Epidermal melanocyte (primary cell): ENCODE measurements at regions not wholly inside any gene's neighbourhood (a gene's known extent, or its start where the extent isn't known, plus 50 kb on each side); places are given as distances from the start of the nearest gene placed in this dataset.
"Not testable (repeated sequence)": the region's sequence is repeated elsewhere in the genome, so short reads cannot be mapped to it uniquely, and the experiment has no call there.

Source experiments
- DNase-seq: peaks from one replicate; pipeline ENCODE4 v3.0.0; 2011; ENCODE audit warnings: low spot score; ENCODE audit not compliant: insufficient read length

DNA sequence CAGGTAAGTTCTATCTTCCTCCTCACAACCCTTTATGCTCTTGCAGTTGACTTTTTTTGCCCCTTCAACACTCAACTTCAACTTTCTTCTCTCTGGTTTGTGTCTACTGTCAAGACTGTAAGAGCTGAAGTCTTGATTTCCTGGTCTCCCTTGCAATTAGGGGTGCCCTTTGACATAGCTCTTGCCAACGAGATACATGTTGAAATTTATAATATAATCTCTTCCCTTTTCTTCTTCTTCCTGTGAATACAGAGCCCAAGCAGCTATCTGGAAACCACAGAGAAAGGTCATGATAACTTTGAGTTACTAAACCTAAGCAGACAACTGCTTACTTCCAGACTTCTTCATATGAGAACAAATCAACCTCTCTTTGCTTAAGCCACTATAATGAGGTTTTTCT is 163.5 kb downstream of the MC4R start:
- DNase-seq: no peak

DNA sequence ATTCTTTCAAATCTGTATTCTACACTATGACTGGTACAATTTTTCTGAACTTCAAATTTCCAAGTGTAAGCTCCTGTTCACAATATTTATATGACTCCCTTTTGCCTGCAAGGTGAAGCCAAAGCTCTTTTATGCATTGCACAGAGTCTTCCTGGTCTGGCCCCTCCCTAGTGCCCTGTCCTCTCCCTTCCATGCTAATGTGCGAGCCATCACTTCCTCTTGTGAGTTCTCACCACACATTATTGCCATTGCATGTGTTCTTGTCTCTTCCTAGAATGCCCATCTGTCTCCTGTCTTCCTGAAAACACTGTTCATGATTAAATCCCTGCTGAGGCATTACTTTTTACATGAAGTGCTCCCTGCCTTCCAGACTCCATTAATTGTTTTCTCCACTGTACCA is 169.9 kb downstream of the MC4R start:
- DNase-seq: no peak

- no peak for DNase-seq
Measured at GRCh38 chr18:60200558-60200957, 172.0 kb downstream of the MC4R start.

GRCh38 chr18:60199505-60199904 is 173.1 kb downstream of the MC4R start:
- no peak for DNase-seq

DNA sequence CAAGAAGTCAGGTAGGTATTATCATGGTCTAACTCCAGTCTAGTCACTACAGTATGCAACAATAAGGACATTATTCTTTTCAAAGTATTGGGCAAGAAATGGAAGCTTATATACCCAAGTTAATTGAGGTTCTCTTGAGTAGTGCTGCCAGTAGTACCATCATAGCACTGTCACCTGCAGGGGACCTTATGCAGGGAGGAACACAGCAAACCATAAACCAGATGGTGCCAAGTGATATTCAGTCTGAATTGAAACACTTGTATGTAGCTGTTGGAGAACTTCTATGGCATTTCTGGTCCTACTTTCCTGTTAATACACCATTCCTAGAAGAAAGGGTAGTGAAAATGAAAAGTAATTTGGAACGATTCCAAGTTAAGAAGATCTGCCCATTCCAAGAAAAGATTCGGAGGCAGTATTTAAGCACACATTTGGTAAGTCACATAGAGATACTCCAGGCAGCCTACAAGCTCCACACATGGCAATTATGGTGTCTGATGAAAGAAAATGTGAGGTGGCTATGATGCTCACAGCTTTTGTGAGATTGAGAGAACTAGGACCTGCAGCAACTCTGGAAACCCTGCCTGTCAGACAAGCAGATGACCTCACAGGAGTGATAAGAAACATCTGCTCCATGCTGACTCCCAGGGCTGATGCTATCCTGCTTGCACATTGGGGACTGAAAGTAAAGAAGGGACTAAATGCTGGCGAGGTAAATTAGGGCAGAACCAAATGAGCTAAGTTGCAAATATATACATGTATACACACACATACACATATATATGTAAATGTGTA is 174.7 kb downstream of the MC4R start:
- DNase-seq: no peak

DNA sequence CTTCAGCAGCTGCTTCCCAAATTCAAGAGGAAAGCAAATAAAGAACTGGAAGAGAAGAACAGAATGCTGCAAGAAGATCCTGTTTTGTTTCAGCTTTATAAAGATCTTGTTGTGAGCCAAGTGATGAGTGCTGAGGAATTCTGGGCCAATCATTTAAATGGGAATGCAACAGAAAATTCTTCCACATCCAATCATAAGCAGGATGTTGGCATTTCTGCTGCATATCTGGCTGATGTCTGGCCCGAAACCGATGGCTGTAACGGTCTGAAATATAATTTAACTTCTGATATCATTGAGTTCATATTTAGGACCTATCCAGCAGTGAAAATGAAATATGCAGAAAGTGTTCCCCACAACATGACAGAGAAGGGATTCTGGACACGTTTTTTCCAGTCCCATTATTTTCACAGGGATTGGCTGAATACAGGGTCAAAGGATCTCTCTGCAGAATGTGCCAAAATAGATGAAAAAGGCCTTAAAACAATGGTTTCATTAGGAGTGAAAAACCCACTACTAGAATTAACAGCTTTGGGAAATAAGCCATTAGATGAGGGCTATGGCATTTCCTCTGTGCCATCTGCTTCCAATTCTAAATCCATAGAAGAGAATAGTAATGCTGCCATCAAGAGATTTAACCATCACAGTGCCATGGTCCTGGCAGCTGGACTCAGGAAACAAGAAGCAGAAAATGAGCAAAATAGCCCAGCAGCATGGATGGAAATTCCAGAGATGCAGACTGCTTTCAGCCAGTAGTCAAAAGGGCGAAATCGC is 175.6 kb downstream of the MC4R start:
- no peak for DNase-seq

GRCh38 chr18:60193780-60194179 is 178.8 kb downstream of the MC4R start:
- no peak for DNase-seq

DNA sequence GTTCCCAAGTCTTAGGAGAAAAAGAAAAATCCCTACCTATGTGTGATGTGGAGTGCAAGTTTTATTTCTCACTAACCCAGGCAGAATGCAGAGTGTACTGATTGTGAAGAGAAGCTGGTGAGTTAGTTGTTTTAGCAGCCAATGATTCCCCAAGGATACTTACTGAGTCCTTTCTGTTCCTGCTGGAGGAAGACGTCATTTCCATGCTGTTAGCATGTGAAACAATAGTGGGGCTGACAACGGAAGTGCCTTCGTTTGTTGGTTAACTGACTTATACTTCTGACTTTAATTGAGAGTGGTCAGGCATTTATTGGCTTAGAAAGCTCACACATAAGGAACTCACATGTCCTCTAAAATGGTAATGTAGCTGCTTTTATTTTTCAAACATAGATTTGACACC is 180.6 kb downstream of the MC4R start:
- DNase-seq: no peak

- no peak for DNase-seq
Measured at GRCh38 chr18:60189856-60190255, 182.7 kb downstream of the MC4R start.

- no peak for DNase-seq
Measured at GRCh38 chr18:60188958-60189357, 183.6 kb downstream of the MC4R start.

DNA sequence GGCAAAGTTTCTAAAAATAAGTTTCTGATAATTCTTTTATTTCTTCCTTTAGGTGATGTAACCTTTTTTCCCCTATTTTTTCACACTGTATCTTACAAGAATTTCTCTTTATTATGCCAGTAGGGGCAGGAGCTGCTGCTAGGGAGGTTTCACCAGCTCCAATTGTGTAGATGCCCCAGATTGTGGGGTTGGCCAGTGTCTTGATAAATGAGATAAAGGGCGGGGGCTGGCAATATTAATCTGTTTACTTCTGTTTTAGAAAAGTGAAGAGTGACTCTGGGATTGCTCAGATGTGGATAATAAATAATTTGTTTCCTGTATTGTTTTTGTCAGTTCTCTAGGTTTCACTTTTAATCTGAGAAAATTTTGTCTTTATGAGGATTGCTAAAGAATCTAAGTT is 190.4 kb downstream of the MC4R start:
- no peak for DNase-seq

- no peak for DNase-seq
Measured at GRCh38 chr18:60180671-60181070, 191.9 kb downstream of the MC4R start.

- not testable (repeated sequence) for DNase-seq
Measured at GRCh38 chr18:60178224-60178623, 194.4 kb downstream of the MC4R start.

GRCh38 chr18:60176259-60176658 is 196.3 kb downstream of the MC4R start:
- no peak for DNase-seq

DNA sequence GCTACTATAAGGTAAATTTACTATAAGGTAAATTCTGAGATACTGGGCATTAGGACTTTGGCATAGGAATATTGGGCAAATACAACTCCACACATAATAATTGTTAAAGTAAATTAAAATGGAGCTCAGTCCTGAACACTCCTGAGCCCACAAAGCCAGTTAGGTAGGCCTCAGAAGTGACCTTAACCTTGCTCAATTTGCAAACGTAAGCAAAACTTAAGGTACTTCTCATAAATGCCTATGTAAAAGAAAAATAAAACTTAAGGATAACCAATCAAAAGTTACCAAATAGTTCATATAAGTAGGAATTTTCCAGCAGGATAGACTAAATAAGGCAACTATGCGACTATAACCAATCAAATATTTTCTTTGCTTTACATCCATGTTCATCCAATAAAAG is 197.7 kb downstream of the MC4R start:
- no peak for DNase-seq

DNA sequence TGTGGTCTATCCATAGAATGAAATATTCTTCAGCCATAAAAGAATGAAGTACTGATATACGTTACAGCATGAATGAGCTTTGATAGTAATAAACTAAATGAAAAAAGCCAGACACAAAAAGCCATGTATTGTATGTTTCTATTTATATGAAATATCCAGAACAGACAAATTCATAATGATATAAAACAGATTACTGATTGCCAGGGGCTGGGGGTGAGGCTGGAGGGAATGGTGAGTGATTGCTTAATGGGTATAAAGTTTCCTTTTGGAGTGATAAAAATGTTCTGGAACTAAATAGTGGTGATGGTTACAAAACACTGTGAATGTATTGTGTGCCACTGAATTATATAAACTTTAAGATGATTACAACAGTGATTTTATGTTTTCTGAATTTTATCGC is 200.5 kb downstream of the MC4R start:
- no peak for DNase-seq

GRCh38 chr18:60163622-60164021 is 209.0 kb downstream of the MC4R start:
- DNase-seq: no peak

- no peak for DNase-seq
Measured at GRCh38 chr18:60162388-60162787, 210.2 kb downstream of the MC4R start.

DNA sequence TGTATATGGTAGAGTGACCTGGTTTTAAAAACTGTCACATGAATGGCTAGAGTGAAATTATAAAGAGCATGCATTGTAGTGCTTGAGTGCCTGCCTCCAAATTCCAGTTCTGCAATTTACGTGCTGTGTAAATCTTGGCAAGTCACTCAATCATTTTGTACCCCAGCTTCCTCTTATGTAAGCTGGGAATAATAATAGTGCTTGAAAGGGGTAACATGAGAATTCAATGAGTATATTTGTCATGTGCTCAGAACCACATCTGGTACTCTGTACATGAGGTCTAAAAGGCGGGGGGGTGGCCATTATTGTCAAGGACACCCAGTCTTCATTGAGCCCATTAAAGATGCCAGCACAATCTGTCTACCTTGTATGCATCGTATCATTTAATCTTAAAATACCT is 214.8 kb downstream of the MC4R start:
- DNase-seq: no peak

GRCh38 chr18:60153376-60153775 is 219.2 kb downstream of the MC4R start:
- DNase-seq: no peak

GRCh38 chr18:60149316-60149715 is 223.3 kb downstream of the MC4R start:
- DNase-seq: no peak

DNA sequence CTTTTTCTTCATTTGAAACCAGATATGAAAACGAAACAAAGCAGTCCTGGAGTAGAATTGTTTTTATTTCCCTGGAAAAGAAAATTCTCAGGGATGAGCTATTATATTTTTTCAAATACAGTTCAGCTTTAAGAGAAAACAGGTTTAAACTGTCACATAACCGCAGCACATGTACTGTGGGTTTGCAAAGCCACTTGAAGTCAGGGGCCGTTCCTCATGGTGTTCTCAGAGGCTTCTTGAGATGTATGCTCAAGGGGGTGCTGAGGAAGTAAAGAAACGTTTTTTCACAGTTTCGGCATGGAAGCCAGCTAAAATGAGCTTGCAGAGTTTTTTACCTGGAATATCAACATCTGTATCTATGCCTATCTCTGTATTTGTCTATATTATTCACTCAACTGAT is 225.3 kb downstream of the MC4R start:
- no peak for DNase-seq
